ENCODE measurements at regions not wholly inside any gene's neighbourhood (a gene's known extent, or its start where the extent isn't known, plus 50 kb on each side); places are given as distances from the start of the nearest gene placed in this dataset.
"Not testable (repeated sequence)": the region's sequence is repeated elsewhere in the genome, so short reads cannot be mapped to it uniquely, and the experiment has no call there.

DNA sequence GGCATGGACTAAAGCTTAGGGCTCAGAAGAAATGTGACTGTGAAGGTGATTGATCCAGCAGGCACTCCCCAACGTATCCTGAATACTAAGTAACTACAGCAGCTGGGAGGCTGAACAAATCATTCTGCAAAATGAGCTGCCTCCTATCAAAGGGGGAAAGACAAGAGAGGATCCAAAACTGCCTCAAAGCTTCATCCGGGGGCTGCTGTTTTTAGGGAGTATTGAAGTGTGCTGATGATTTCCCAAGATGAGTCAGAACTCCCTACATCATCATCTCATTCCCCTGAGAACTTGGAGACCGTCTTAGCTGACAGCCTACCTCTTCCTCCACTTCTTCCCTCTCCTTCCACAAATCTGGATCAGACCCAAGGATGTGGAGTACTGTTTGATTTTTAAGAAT, 108.4 kb upstream of the GRAMD1B start:
- DNase-seq, result no peak
- Histone ChIP-seq H3K9me3 (no peaks in the 10 kb centered on the region), H3K36me3 (no peaks in the 10 kb centered on the region), H3K4me3 (no peak overlapping the region), H3K27ac (no peak overlapping the region), H3K4me1 (no peaks in the 10 kb centered on the region), H3K27me3 (no peaks in the 10 kb centered on the region)
- no peak for TF ChIP-seq POLR2A (IDR thresholded peaks at IDR 0.05)
- TF ChIP-seq, protein P1, sequence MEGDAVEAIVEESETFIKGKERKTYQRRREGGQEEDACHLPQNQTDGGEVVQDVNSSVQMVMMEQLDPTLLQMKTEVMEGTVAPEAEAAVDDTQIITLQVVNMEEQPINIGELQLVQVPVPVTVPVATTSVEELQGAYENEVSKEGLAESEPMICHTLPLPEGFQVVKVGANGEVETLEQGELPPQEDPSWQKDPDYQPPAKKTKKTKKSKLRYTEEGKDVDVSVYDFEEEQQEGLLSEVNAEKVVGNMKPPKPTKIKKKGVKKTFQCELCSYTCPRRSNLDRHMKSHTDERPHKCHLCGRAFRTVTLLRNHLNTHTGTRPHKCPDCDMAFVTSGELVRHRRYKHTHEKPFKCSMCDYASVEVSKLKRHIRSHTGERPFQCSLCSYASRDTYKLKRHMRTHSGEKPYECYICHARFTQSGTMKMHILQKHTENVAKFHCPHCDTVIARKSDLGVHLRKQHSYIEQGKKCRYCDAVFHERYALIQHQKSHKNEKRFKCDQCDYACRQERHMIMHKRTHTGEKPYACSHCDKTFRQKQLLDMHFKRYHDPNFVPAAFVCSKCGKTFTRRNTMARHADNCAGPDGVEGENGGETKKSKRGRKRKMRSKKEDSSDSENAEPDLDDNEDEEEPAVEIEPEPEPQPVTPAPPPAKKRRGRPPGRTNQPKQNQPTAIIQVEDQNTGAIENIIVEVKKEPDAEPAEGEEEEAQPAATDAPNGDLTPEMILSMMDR (IDR thresholded peaks at IDR 0.05 in 4 of 5, conservative IDR thresholded peaks at IDR 0.05 in 1 of 5), result no peak
- intact Hi-C loops (cut with DNase I; ENCODE audit: low total_unique reads) (no loop called here), in situ Hi-C loops (cut with MboI; ENCODE audit: low sequenced_read_pairs in 4 of 4) (no loop called here)
- no peak for ATAC-seq

DNA sequence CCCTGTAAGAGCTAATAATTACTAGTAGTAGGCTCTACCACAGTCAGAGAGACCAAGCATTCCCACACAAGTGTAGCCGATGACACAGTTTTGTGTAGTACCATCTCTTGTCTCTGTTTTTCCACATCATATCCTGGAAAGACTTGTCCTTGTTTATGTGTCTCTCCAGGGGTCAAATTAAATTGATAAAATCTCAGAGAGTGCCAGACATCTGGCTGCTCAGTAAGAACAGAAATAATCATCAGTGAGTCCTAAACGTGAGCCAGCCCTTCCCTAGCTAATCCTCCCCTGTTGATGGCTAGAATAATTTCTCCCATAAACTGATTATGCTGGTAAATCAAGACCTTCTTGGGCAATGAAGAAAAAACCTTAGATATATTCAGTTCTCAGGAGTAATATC, 111.4 kb upstream of the GRAMD1B start:
- no peaks in the 10 kb centered on the region for H3K9me3 ChIP-seq
- H3K36me3 ChIP-seq, result no peaks in the 10 kb centered on the region
- ATAC-seq, result no peak
- H3K27me3 ChIP-seq, result no peaks in the 10 kb centered on the region
- no peak for TF ChIP-seq POLR2A (IDR thresholded peaks at IDR 0.05)
- TF ChIP-seq, protein P1 (IDR thresholded peaks at IDR 0.05 in 4 of 5, conservative IDR thresholded peaks at IDR 0.05 in 1 of 5), result no peak
- intact Hi-C loops (cut with DNase I; ENCODE audit: low total_unique reads) (no loop called here), in situ Hi-C loops (cut with MboI; ENCODE audit: low sequenced_read_pairs in 4 of 4) (no loop called here)
- no peak overlapping the region for H3K27ac ChIP-seq
- DNase-seq, result no peak
- H3K4me1 ChIP-seq, result peaks cover 12 to 18% of the 10 kb centered on the region in 2 donors
- no peak overlapping the region for H3K4me3 ChIP-seq

DNA sequence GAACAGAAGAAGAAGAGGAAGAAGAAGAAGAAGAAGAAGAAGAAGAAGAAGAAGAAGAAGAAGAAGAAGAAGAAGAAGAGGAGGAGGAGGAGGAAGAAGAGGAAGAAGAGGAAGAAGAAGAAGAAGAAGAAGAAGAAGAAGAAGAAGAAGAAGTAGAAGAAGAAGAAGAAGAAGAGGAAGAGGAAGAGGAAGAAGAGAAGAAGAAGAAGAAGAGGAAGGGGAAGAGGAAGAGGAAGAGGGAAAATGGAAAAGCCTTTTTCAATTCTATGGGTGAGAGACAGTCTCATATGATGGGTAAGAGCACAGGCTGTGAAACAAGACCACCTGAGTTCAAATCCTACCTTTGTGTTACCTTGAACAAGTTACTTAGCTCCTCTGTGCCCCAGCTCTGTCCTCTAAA, 111.9 kb upstream of the GRAMD1B start:
- in situ Hi-C loops (cut with MboI; ENCODE audit: low sequenced_read_pairs in 4 of 4), result not testable (repeated sequence)

DNA sequence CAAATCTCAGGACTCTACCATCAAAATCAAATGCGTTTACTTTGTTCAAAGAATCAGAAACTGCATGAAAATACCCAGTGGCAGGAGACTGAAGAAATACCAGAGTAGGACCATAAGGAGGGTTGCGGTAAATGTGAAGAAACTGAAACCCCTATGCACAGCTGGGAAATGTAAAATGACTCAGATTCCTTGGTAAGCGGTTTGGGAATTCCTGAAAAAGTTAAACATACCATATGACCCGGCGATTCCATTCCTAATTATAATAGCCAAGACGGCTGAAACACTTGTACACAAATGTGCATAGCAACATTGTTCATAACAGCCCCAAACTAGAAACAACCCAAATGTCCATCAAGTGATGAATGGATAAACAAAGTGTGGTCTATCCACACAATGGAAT, 114.1 kb upstream of the GRAMD1B start:
- no peak overlapping the region for H3K4me3 ChIP-seq
- ATAC-seq (no peak), DNase-seq (no peak)
- no peaks in the 10 kb centered on the region for H3K9me3 ChIP-seq
- H3K27me3 ChIP-seq, result no peaks in the 10 kb centered on the region
- intact Hi-C loops (cut with DNase I; ENCODE audit: low total_unique reads), result no loop called here
- peaks cover 12 to 24% of the 10 kb centered on the region in 2 donors for H3K4me1 ChIP-seq
- peak overlapping the region in 1 of 4 donors; percentile 86 for H3K27ac ChIP-seq
- TF ChIP-seq, protein P1 (IDR thresholded peaks at IDR 0.05 in 4 of 5, conservative IDR thresholded peaks at IDR 0.05 in 1 of 5), result no peak
- TF ChIP-seq POLR2A (IDR thresholded peaks at IDR 0.05), result no peak
- in situ Hi-C loops (cut with MboI; ENCODE audit: low sequenced_read_pairs in 4 of 4), result no loop called here
- no peaks in the 10 kb centered on the region for H3K36me3 ChIP-seq

More for the DNA sequence above, 111.9 kb upstream of the GRAMD1B start:
- DNase-seq; ATAC-seq; H3K36me3 ChIP-seq; intact Hi-C loops (cut with DNase I; ENCODE audit: low total_unique reads); H3K27me3 ChIP-seq; H3K9me3 ChIP-seq; H3K27ac ChIP-seq; H3K4me3 ChIP-seq: not testable (repeated sequence)
- peaks cover 12 to 23% of the 10 kb centered on the region in 2 donors for H3K4me1 ChIP-seq

DNA sequence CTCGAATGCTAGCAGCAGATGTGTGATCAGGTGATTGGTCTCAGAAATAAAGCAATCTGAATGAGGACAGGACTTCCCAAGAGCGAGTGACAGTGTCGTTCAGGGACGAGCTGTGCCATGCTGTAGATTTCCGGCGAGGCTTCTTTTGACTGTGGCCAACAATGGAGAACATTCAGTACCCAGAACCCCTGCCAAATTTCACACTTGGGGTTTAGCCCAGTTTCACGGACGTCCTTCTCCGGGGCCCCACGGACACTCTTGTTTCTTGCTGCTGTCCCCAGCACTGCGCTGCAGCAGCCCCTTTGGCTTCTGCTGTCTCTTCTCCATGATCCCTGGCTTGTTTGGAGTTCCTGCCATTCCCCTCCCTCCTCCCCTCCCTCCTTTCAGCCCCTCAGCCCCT, 115.1 kb upstream of the GRAMD1B start:
- TF ChIP-seq POLR2A (IDR thresholded peaks at IDR 0.05), result no peak
- TF ChIP-seq, protein P1 (IDR thresholded peaks at IDR 0.05 in 4 of 5, conservative IDR thresholded peaks at IDR 0.05 in 1 of 5), result no peak
- peak overlapping the region; percentile 63 to 87 (median 76) for H3K27ac ChIP-seq
- in situ Hi-C loops (cut with MboI; ENCODE audit: low sequenced_read_pairs in 4 of 4) (no loop called here), intact Hi-C loops (cut with DNase I; ENCODE audit: low total_unique reads) (no loop called here)
- H3K9me3 ChIP-seq, result no peaks in the 10 kb centered on the region
- peak; percentile 81 to 91 for DNase-seq
- H3K4me1 ChIP-seq, result peaks cover 12 to 24% of the 10 kb centered on the region in 2 donors
- no peaks in the 10 kb centered on the region for H3K27me3 ChIP-seq
- peak; percentile 97 to 98 for ATAC-seq
- H3K36me3 ChIP-seq, result no peaks in the 10 kb centered on the region
- no peak overlapping the region for H3K4me3 ChIP-seq
